ENCODE measurements at regions not wholly inside any gene's neighbourhood (a gene's known extent, or its start where the extent isn't known, plus 50 kb on each side); places are given as distances from the start of the nearest gene placed in this dataset.

DNA sequence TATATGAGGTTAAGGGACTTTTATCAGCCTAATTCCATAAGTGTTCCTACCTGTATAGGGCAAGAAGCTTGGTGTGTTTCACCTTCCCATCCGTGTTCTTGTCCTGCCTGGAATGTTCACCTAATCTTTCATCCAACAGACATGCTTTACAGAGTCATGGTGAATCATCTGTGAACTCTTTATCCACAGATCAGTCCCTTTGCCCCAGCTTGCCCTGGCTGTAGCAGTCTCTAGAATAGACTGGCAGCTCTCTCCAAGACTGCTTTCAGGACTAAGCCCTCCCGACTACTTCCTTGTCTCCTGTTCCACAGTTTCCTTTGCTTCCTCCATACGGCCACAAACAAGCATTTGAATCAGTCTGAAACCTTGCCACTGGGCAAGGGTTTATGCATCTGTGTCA lies 177.9 kb upstream of the IL15 start:
- DNase-seq (ENCODE audit: low read depth, low spot score) (peak; percentile 8), FAIRE-seq (no peak)
- no peaks in the 10 kb centered on the region for H3K9me1 ChIP-seq (replicated peaks; ENCODE audit: control insufficient read depth, extremely low read depth, insufficient read depth, low read length)
- no peaks in the 10 kb centered on the region for H3K36me3 ChIP-seq (ENCODE audit: control insufficient read depth in 2 of 2, extremely low read depth in 1 of 2, insufficient read depth in 2 of 2, low read length in 2 of 2)
- intact Hi-C loops (cut with micrococcal nuclease) (no loop called here), dilution Hi-C loops (cut with MboI; ENCODE audit: extremely low pct_ligation_motif_present, low sequenced_read_pairs) (no loop called here)
- H3K9ac ChIP-seq (replicated peaks; ENCODE audit: extremely low read depth, insufficient read depth, low read length): no peak overlapping the region
- H3K79me2 ChIP-seq (ENCODE audit: control insufficient read depth, insufficient read depth, low read length): no peaks in the 10 kb centered on the region
- TF ChIP-seq GATA2 (IDR thresholded peaks at IDR 0.05; ENCODE audit: insufficient read depth, insufficient read length, low read depth, low read length) (no peak), POLR2A (IDR thresholded peaks at IDR 0.05; ENCODE audit: low read depth, low read length) (no peak), JUN (IDR thresholded peaks at IDR 0.05; ENCODE audit: borderline replicate concordance, insufficient read depth, insufficient read length, low read depth) (no peak), EZH2 (IDR thresholded peaks at IDR 0.05; ENCODE audit: borderline replicate concordance, low read depth, low read length, severe bottlenecking) (no peak)
- TF ChIP-seq, protein P1, sequence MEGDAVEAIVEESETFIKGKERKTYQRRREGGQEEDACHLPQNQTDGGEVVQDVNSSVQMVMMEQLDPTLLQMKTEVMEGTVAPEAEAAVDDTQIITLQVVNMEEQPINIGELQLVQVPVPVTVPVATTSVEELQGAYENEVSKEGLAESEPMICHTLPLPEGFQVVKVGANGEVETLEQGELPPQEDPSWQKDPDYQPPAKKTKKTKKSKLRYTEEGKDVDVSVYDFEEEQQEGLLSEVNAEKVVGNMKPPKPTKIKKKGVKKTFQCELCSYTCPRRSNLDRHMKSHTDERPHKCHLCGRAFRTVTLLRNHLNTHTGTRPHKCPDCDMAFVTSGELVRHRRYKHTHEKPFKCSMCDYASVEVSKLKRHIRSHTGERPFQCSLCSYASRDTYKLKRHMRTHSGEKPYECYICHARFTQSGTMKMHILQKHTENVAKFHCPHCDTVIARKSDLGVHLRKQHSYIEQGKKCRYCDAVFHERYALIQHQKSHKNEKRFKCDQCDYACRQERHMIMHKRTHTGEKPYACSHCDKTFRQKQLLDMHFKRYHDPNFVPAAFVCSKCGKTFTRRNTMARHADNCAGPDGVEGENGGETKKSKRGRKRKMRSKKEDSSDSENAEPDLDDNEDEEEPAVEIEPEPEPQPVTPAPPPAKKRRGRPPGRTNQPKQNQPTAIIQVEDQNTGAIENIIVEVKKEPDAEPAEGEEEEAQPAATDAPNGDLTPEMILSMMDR (IDR thresholded peaks at IDR 0.05; ENCODE audit: extremely low read depth in 1 of 2, insufficient read depth in 1 of 2, low read depth in 1 of 2, low read length in 2 of 2): no peak
- H3K27me3 ChIP-seq (ENCODE audit: control insufficient read depth in 2 of 2, insufficient read depth in 2 of 2, low read length in 2 of 2): peaks cover 0 to 2% of the 10 kb centered on the region in 2 experiments
- peak overlapping the region; percentile 26 for H2AFZ ChIP-seq (ENCODE audit: low read depth, low read length)
- POLR2A ChIA-PET: no interaction called here
- CTCF ChIA-PET: no interaction called here
- no peaks in the 10 kb centered on the region for H4K20me1 ChIP-seq (replicated peaks; ENCODE audit: control insufficient read depth, extremely low read depth, insufficient read depth, low read length)
- no peak overlapping the region for H3K27ac ChIP-seq (ENCODE audit: insufficient read depth, low read depth, low read length)
- H3K4me1 ChIP-seq (ENCODE audit: control insufficient read depth, extremely low read depth, insufficient read depth, low read length): no peaks in the 10 kb centered on the region
- no peak overlapping the region for H3K4me3 ChIP-seq (replicated peaks in 1 of 3; ENCODE audit: insufficient read depth in 1 of 3, low read depth in 1 of 3, low read length in 3 of 3)
- H3K4me2 ChIP-seq (ENCODE audit: insufficient read depth, low read length): no peak overlapping the region
- H3K9me3 ChIP-seq (replicated peaks; ENCODE audit: control insufficient read depth, insufficient read depth, low read length): no peaks in the 10 kb centered on the region
- BruUV-seq (replicated peaks): no TSS peak

DNA sequence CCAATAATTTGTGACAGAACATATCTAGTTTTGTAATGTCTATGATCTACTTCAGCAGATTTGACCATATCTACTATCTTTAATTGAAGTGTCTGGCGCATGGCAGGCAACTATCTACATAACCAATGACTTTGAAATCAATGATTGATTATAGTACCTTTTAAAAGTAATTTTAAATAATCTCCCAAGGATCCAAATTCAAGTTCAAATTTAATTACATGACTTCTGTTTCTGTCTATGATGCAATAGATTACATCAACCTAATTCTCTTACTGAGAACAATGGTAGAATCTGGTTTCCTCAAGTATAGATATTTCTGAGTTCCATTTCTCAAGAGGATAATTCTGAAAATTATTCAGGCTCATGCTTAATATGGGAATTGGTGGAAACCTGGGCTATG lies 177.4 kb upstream of the IL15 start:
- no peaks in the 10 kb centered on the region for H3K4me1 ChIP-seq (ENCODE audit: control insufficient read depth, extremely low read depth, insufficient read depth, low read length)
- ChIA-PET POLR2A (no interaction called here), CTCF (no interaction called here)
- TF ChIP-seq POLR2AphosphoS5 (IDR thresholded peaks at IDR 0.05; ENCODE audit: insufficient read depth, low read depth, low read length) (no peak), JUN (IDR thresholded peaks at IDR 0.05; ENCODE audit: borderline replicate concordance, insufficient read depth, insufficient read length, low read depth) (no peak), EZH2 (IDR thresholded peaks at IDR 0.05; ENCODE audit: borderline replicate concordance, low read depth, low read length, severe bottlenecking) (no peak), GATA2 (IDR thresholded peaks at IDR 0.05; ENCODE audit: insufficient read depth, insufficient read length, low read depth, low read length) (no peak), MYC (IDR thresholded peaks at IDR 0.05; ENCODE audit: low read depth, low read length) (no peak), FOS (IDR thresholded peaks at IDR 0.05; ENCODE audit: borderline replicate concordance, insufficient read depth, low read length) (no peak), POLR2A (IDR thresholded peaks at IDR 0.05; ENCODE audit: low read depth, low read length) (no peak)
- TF ChIP-seq, protein P2, sequence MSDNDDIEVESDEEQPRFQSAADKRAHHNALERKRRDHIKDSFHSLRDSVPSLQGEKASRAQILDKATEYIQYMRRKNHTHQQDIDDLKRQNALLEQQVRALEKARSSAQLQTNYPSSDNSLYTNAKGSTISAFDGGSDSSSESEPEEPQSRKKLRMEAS (IDR thresholded peaks at IDR 0.05; ENCODE audit: insufficient read depth, insufficient read length): no peak
- TF ChIP-seq, protein P1 (IDR thresholded peaks at IDR 0.05; ENCODE audit: extremely low read depth in 1 of 2, insufficient read depth in 1 of 2, low read depth in 1 of 2, low read length in 2 of 2): no peak
- intact Hi-C loops (cut with micrococcal nuclease) (no loop called here), dilution Hi-C loops (cut with MboI; ENCODE audit: extremely low pct_ligation_motif_present, low sequenced_read_pairs) (no loop called here)
- H3K4me3 ChIP-seq (replicated peaks in 1 of 3; ENCODE audit: insufficient read depth in 1 of 3, low read depth in 1 of 3, low read length in 3 of 3): no peak overlapping the region
- no peaks in the 10 kb centered on the region for H3K9me3 ChIP-seq (replicated peaks; ENCODE audit: control insufficient read depth, insufficient read depth, low read length)
- no peaks in the 10 kb centered on the region for H3K36me3 ChIP-seq (ENCODE audit: control insufficient read depth in 2 of 2, extremely low read depth in 1 of 2, insufficient read depth in 2 of 2, low read length in 2 of 2)
- no peak for DNase-seq (ENCODE audit: low read depth, low spot score)
- H2AFZ ChIP-seq (ENCODE audit: low read depth, low read length): no peak overlapping the region
- no peaks in the 10 kb centered on the region for H3K9me1 ChIP-seq (replicated peaks; ENCODE audit: control insufficient read depth, extremely low read depth, insufficient read depth, low read length)
- H3K9ac ChIP-seq (replicated peaks; ENCODE audit: extremely low read depth, insufficient read depth, low read length): no peak overlapping the region
- H4K20me1 ChIP-seq (replicated peaks; ENCODE audit: control insufficient read depth, extremely low read depth, insufficient read depth, low read length): no peaks in the 10 kb centered on the region
- FAIRE-seq: no peak
- BruUV-seq (replicated peaks): no TSS peak
- no peaks in the 10 kb centered on the region for H3K79me2 ChIP-seq (ENCODE audit: control insufficient read depth, insufficient read depth, low read length)
- H3K4me2 ChIP-seq (ENCODE audit: insufficient read depth, low read length): no peak overlapping the region
- no peak overlapping the region for H3K27ac ChIP-seq (ENCODE audit: insufficient read depth, low read depth, low read length)
- peaks cover 0 to 2% of the 10 kb centered on the region in 2 experiments for H3K27me3 ChIP-seq (ENCODE audit: control insufficient read depth in 2 of 2, insufficient read depth in 2 of 2, low read length in 2 of 2)
